DMS53 (cell line): ENCODE measurements at regions not wholly inside any gene's neighbourhood (a gene's known extent, or its start where the extent isn't known, plus 50 kb on each side); places are given as distances from the start of the nearest gene placed in this dataset.
A peak's percentile ranks its signal among the peaks of the same experiment; 100 is the strongest.
"Not testable (repeated sequence)": the region's sequence is repeated elsewhere in the genome, so short reads cannot be mapped to it uniquely, and the experiment has no call there.

Source experiments
- DNase-seq: peaks from one replicate; lab custom pipeline; 2025; lab: John Stamatoyannopoulos, UW

DNA sequence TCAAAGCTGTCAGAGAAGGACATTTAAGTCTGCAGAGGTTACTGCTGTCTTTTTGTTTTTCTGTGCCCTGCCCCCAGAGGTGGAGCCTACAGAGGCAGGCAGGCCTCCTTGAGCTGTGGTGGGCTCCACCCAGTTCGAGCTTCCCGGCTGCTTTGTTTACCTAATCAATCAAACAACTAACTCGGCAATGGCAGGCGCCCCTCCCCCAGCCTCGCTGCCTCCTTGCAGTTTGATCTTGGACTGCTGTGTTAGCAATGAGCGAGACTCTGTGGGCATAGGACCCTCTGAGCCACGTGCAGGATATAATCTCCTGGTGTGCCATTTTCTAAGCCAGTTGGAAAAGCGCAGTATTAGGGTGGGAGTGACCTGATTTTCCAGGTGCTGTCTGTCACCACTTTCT is 201.8 kb upstream of the ETAA1 start:
- not testable (repeated sequence) for DNase-seq

DNA sequence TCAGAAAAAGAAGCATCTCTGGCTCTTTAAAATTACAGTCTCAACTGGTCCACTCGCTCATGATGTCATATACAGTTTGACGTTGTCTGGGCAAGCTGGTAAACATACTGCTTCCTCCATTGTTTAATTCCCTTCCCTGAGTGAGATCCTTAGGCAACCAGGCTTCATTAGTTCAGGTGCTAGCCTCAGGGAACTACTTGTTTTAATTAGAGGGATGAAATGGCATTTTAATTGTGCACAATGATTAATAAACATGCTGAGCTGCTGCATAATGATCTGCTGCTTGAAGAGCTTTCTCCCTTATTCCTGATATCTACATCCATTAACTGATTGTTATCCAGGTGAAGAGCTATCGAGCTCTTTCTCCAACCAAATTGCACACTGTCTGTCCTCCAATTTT is 195.6 kb upstream of the ETAA1 start:
- DNase-seq = no peak

DNA sequence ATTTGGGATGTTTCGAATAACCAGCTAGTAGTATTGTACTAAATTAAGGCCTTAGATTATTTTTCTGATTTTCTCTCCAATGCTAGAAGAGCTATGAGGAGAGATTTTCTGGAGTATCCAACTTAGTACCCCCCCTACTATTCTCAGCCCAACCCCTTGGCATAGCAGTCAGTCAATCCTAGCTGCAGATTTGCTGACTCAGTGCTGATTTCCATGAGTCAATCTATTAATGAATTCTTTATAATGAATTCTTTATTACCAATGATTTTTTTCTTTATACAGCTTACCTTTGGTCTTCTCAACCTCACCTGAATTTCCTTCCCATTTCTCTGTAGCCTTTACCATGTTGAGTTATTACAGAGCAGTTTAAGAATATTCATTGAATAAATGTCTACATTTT is 192.8 kb upstream of the ETAA1 start:
- DNase-seq = no peak

DNA sequence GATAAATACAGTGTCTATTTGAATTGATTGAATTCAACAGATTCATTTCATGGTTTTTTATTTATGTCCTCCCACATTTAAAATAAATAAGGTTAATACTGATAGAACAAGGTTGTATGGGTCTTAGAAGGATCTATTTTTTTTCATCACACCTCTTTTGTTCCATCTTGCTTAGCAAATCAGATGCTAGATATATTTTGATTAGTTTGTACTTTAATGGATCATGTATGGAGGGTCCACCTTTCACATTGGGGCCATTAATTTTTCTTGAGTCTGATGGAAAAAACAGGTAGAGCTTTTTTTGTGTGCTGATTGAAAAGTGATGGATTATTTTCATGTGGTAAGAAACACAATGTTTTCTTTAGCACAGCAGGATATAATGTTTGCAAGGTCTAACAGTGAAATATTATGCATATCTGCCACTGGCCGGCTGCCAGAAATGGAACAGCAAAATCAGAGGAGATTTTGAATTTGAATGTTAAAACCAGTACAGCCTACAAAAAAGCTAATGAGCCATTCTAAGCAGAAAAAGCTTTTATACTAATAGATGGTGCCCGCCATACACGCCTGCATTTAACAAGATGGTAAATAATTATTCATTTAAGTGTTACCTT is 188.1 kb upstream of the ETAA1 start:
- DNase-seq = no peak

DNA sequence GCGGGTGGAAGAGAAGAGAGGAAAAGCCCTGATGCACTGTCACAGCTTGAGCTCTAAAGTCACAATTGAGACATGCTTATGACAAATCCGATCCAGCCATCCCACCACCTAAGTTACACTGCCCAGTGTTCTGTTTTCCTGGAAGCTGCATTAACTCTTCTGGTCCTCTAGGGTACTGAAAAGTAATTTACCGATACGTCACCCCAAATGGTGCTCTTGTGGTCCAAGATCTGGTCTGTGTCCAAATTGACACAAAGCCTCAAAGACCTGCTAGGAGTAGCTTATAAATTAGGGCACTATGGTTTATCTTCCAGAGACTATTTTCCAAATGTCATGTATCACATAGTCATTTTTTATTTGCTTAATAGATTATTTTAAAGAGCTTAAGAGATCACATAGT is 186.7 kb upstream of the ETAA1 start:
- DNase-seq = no peak

DNA sequence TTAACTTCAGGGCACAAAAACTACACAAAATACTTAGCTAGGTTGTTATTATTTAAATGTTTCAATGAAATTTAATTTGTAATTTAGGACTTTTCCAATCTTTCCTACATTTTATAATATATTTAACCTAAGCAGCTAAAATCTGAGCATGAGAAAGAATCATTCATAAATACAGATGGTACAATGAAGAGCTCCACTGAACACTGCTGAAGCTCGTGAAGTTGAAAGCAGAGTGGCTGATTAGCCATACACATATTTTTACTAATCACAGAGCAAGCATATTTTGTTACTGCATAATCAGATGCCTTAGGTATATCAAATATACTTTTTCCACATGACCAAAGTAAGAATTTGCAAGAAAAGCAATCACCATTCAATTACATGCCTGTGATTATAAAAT is 184.9 kb upstream of the ETAA1 start:
- no peak for DNase-seq

GRCh38 chr2:67213270-67213670 is 183.9 kb upstream of the ETAA1 start:
- DNase-seq = no peak

DNA sequence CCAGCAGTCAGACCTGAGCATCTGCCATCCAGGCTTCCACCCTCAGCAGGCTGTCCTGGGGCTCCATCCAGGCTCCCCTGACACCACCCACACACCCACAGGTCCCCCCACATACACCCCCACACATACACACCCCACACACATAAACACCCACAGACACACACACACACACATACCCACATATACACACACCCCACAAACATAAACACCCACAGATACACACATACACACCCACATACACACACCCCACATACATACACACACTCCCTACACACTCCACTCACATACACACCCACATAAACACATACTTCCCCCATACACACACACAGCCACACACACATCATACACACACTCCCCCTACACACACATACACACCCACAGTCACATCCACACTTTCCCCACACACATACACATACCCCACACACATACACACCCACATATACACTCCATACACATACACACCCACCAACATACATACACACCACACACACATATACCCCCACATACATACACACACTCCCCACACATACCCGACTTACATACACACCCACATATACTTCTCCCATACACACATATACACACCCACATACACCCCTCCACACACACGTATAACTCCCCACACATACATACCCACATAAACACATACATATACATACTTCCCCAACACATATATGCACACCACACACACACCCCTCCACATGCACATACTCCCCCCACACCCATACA is 183.3 kb upstream of the ETAA1 start:
- no peak for DNase-seq

DNA sequence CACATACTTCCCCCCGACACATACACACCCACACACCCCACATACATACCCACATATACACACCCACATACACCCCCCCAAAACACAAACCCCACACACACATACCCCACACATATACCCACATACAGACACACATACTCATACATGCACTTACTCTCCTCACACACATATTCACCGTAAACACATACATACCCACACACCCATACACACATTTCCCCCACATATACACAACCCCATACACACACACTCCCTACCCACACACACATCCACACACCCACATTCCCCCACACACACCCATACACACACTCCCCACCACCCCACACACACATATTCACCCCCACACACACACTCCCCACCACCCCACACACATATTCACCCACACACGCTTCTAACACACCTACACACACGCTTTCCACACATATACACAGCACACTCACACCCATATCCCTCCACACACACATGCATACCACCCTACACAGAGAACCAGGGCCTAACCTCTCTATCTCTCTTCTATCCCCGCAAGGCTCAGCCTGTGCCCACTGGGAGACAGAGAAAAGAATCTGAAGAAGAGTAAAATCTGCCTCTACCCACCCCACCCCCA is 182.4 kb upstream of the ETAA1 start:
- DNase-seq = no peak

- peak; percentile 89 for DNase-seq
Observed at GRCh38 chr2:67215214-67216055, 181.7 kb upstream of the ETAA1 start.

- DNase-seq = no peak
Observed at GRCh38 chr2:67216103-67216502, 181.0 kb upstream of the ETAA1 start.

GRCh38 chr2:67216881-67217280 is 180.3 kb upstream of the ETAA1 start:
- DNase-seq = no peak

DNA sequence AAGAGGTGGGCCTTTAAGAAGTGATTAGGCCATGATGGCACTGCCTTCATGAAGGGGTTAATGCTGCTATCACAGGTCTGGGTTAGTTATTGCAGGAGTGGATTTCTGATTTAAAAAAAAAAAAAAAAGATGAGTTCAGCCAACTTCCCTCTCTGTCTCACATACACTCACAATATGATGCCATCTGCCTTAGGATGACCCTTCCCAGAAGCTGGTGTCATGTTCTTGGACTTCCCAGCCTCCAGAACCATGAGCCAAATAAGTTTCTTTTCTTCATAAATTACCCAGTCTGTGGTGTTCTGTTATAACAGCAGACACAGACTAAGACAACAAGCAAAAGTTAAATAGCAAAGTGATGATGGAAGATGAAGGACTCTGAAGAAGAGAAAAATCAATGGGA is 179.7 kb upstream of the ETAA1 start:
- DNase-seq = no peak

DNA sequence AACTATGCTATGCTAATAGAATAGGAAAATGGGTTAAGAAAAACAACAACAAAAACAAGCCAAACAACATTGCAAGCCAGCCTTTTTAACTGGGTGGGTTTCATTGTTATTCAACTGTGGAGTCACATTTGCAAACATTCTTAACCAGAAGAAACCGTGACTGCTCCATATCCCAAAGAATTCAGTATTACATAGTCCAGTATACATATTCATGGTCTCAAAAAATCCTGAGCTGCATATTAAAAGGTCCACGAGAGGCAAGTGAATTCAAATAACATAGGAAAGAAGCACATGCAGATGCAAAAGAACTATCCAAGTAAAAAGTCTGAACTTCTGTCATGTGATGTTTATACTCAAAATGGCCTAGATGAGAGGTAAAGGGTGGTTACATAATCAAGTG is 179.1 kb upstream of the ETAA1 start:
- DNase-seq = no peak

DNA sequence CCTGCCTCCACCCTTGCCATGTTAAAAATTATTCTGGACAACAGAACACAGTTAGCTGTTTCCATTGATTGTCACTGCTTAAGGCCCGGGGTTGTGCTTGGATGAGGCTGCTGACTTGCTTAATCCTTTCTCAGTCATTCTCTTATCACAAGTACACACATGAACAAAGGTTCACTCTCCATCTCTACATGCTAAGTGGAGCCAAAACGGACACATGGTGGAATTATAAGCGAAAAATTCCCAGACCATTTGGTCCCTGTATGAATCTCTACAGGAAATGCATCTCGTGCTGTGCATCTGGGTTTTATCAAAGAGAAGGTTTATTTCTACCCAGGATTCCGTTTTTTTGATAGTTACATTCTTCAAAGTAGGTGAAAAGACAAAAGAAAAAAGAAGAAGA is 177.5 kb upstream of the ETAA1 start:
- DNase-seq = no peak

- DNase-seq = no peak
Observed at GRCh38 chr2:67221266-67221665, 175.9 kb upstream of the ETAA1 start.

- no peak for DNase-seq
Observed at GRCh38 chr2:67225287-67225973, 171.7 kb upstream of the ETAA1 start.

DNA sequence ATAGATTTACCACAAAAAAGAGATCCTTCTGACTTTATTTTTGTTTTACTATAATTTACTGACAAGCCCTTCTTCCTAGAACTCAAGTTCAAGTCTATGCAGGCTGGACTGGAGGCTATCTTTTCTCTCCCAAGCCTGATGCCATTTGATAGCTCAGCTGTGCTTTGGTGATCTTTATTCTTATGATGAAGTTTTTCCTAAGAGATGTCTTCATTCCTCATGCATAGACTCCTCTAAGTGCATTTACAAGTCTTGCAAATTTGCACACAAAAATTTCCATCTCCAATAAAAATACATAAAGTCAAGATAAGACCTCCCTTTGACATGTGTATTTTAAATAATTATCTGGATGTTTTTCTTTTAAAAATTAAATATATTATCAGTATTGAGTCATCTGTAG is 167.4 kb upstream of the ETAA1 start:
- no peak for DNase-seq

GRCh38 chr2:67232936-67233335 is 164.2 kb upstream of the ETAA1 start:
- DNase-seq = no peak

DNA sequence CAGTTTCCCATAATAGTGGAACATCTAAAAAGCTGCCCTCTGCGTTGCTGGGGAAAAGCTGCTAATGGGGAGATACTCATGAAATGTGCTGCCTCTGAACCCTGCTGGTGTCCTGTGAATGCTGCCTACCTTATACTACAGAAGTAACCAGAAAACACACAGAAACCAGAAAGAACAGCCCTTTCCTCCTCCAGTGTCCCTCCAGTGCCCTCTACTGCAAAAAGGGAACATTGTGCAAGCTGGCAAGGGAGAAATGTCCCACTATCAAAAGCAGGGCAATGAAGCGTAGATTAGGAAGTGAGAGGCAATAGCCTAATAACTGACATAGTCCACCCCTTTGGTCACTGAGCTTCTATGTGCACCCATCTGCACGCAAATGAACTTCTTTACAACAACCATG is 162.7 kb upstream of the ETAA1 start:
- DNase-seq = peak; percentile 71

DNA sequence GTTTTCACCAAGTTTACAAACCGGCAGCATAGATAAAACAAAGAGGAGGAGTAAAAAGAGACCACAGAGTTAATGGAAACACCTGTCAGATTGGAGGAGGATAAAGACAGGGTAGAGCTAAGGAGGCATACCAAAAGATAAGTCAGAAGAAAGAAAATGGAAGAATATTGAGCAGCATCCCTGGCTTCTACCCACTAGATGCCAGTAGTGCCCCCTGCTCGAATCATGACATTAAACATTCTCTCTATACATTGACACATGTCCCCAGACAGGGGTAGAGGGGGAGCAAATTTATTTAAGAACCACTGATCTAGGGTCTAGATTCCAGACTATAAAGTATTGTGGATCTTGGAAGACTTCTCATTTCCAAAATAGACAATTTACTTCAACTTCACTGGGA is 159.8 kb upstream of the ETAA1 start:
- DNase-seq = no peak

DNA sequence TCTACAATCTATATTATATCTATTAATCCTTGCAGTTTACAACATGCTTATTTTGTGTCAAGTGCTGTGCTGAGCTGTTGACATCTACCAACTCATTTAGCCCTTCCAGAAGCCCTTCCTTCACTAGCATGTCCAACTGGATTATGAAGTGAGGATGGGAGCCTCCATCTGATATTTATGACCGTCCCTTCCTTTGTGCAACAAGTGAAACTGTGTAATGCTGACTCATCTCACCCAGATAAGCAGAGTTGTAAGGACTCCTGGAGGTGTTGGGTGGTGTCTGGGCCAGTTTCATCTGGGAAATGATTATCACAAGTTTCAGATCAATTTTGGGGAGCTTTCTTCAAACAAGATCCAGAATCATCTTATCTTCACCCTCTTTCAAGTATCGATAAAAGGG is 156.6 kb upstream of the ETAA1 start:
- peak; percentile 53 for DNase-seq
